HG02610 (cell line): ENCODE measurements at regions not wholly inside any gene's neighbourhood (a gene's known extent, or its start where the extent isn't known, plus 50 kb on each side); places are given as distances from the start of the nearest gene placed in this dataset.
"Not testable (repeated sequence)": the region's sequence is repeated elsewhere in the genome, so short reads cannot be mapped to it uniquely, and the experiment has no call there.

ENCODE experiments used
- ATAC-seq: cut with Tn5 transposase; IDR thresholded peaks from one replicate; pipeline ENCODE4 v1.9.1; 2021; ENCODE audit warnings: mild to moderate bottlenecking, moderate library complexity; ENCODE audit not compliant: unreplicated experiment

DNA sequence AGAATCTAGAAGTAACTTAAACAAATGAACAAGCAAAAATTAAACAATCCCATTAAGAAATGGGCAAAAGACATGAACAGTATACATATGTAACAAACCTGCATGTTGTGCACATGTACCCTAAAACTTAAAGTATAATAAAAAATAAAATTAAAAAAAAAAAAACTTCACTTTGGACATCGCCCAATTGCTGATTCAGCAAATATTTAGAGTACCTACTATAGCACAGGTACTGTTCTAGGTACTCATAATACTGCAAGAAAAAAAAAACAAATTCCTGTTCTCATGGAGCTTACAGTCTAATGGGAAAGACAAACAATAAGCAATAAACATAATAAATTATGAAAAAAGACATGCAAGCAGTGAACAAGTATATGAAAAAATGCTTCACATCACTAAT is 501.5 kb upstream of the HS3ST5 start:
- no peak for ATAC-seq

DNA sequence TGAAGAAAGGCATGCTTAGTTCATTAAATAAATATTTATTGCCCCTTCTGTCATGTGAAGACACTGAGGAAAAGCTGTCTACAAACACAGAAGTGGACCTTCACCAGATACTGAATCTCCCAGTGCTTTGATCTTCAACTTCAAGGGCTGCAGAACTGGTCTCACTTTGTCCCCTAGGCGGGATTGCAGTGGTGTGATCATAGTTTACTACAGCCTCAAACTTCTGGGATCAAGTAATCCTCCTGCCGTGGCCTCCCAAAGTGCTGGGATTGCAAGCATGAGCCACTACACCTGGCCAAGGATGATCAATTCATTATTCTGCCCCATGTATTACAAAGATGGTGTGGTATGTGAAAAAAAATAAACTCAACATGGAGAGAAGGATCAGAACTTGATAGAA is 496.2 kb upstream of the HS3ST5 start:
- ATAC-seq: no peak

DNA sequence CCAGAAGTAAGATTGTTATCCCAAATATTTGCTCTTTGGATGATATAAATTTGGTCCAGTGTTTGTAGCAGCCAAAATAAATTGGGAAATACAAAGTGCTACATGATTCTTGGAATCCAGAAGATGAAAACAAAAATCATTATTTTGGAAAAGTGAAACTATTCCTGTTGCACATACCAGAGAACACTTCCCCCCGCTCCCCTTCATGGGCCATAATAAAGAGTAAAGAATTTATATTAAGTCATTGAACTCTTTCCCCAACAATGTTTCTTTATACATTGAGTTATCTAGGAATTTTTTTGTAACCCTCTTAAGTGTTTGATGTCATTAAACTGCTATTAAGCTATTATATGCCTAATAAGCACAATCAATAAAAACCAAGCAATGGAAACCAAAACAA is 490.4 kb upstream of the HS3ST5 start:
- ATAC-seq: no peak

DNA sequence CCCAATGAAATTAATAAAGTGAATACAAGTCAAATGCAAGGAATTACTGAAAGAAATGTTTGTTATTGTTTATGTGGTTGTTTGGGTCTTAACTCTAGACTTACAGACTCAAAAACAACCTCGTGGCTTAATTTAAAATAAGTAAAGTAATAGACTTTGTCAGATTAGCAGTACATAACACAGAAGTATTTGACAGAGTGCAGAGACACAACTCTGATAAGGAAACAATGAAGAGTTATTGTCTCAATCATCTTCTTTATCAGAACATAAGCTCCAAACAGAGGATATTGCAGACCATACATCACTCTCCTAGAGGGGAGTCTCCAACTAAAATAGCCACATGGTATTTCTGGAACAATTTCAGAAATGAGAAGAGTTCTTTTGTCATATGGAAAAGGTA is 487.7 kb upstream of the HS3ST5 start:
- ATAC-seq: no peak

DNA sequence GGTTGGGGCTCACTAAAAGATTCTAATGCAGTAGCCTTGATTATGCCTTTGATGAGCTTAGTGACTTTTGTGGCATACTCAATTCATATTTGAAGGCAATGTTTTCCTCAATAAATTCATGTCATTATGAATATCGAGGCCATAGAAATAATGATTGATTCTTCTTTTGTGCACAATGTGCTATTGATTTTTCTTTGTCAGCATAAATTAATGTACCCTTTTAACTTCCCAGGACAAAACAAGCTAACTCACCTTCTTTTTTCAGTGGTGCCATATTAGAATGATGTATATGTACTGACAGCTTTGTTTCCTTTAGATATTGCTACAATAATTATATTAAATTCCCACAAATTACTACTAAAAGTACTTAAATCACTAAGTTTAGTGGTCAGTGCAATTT is 484.3 kb upstream of the HS3ST5 start:
- no peak for ATAC-seq

DNA sequence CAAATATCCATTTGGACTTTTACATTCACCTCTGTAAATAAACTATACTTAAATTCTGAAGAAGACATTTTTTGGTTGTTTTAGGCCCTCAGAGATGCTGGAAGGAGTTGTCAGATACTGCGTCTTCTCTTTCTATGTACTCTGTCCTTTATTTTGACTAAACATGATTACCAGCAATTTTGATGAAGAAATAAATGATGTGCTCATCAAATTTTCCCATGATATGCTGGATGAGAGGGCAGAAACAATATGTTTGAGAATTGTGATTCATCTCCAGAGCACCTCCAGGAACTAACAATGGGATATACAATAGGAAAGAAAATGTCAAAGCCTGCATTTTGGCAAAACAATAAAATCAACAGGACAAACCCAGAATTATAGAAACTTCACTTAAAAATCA is 481.6 kb upstream of the HS3ST5 start:
- no peak for ATAC-seq

DNA sequence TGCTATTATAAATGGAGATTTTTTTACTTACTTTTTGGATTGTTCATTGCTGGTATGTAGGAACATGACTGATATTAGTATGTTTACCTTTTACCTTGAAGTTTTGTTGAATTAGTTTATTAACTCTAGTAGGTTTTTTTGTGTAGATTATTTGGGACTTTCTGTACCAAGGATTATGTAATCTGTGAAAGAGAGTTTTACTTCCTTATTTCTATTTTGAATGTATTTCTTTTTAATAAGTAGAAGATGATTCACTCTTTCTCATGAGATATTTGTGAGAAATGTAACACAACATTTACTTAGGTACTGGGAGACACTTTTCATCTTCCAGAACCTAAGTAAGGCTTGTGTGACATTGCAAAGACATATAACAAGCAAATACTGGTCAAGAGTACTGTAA is 473.9 kb upstream of the HS3ST5 start:
- ATAC-seq: no peak

DNA sequence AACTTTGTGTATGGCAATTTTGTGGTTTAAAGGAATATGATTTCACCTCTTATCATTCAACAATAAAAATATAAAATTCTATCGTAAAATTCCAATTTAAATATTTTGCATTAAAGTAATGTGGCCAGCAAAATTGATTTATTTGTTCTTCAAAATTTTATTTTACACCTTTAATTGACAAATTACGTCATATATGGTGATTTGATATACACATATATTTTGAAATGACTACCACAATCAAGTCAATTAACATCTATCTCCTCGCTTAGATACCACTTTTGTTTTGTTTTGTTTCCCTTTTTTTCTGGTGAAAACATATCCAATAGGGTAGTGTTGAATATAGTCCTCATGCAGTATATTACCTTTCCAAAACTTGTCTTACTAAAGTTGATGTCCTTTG is 467.6 kb upstream of the HS3ST5 start:
- no peak for ATAC-seq

DNA sequence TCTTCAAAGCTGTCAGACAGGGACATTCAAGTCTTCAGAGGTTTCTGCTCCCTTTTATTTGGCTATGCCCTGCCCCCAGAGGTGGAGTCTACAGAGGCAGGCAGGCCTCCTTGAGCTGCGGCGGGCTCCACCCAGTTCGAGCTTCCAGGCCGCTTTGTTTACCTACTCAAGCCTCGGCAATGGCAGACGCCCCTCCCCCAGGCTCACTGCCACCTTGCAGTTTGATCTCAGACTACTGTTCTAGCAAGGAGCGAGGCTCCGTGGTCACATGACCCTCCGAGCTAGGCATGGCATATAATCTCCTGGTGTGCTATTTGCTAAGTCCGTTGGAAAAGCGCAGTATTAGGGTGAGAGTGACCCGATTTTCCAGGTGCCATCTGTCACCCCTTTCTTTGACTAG is 462.6 kb upstream of the HS3ST5 start:
- ATAC-seq: not testable (repeated sequence)

DNA sequence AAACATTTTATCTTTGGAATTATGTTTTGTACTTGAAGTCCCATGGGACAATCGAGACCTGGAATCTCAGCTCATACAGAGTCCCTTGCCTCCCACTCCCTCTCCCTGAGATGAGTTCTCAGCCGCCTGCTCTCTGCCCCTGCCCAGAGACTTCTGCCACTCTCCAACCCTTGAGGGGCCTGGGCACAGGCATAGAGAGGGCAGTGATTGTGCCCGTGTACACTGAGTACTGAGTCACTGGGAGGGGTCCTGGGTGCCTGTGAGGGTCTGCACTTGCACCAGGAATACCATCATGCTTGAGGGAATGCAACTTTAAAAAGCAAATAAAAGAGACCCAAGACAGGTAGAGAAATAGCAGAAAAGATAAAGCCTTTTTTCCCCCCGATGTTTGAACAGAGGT is 453.8 kb upstream of the HS3ST5 start:
- ATAC-seq: no peak

DNA sequence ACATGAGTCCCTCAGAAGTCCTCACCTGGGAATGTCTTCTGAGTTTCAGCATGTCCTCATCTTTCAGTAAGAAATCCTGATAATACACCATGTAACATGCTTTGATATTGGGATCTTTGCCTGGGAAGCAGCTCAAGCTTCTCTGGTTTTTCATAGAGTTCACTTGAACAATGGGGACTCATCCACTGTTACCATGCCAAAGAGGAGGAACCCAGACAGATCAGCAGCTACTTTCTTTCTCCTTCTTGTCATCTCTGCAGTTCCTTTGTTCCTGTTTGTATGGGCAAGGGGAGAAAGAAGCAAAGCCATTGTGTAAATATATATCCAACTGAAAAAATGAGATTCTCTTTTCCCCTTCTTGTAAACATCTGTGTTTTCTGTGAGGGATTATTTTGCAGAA is 450.6 kb upstream of the HS3ST5 start:
- no peak for ATAC-seq

DNA sequence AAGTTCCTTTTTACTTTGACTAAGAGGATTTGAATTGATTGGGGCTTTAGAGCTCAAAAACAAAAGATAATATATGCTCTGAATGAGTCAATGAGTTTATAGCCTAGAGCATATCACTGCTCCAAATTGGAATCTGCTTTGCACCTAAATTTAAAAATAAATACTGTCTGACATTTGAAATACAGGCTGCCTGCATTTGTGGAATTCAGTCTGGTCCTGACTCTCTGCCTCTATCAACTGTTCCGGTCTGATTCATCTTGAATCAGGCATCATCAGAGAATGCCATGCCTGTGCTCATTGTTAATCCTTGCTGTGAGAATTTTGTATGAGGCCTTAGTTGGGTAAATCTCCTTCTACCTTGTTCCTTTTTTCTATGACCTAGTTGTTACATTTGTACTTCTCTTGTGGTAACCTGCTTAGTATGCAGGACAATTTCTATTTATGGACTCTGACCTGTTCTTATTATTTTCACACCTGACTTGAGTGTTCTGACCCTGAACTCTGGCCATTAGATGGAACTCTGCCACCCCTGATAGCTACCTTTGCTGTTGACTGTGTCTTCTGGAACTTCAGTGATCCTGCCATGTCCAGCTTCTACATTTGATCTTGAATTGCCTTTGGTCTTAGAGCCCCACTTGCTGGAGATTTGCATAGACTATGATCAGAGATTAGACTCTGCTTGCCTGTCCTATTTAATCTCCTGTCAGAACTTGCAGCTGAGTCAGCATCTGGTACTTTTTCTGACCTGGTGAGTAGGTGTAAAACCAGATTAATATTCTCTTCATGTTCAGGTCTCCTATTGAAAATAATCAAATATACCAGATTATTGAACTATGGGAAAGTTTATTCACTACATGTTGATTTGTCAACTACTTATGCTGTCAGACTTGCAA is 442.7 kb upstream of the HS3ST5 start:
- ATAC-seq: peak; percentile 64

DNA sequence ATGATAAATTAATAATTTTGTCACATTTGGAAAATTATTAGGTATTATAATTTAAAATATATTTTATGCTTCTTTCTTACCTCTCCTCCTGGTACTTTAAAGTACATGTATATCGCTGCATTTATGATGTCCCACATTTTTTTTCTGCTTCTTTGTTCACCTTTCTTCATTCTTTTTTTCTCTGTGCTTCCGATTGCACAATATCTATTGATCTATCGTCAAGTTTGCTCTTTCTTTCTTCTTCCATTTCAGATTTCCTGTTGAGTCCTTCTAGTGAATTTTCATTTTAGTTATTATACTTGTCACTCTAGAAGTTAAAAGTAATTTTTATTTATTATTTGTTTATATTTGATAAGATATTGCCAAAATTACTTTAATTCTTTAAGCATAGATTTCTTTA is 441.0 kb upstream of the HS3ST5 start:
- ATAC-seq: no peak

DNA sequence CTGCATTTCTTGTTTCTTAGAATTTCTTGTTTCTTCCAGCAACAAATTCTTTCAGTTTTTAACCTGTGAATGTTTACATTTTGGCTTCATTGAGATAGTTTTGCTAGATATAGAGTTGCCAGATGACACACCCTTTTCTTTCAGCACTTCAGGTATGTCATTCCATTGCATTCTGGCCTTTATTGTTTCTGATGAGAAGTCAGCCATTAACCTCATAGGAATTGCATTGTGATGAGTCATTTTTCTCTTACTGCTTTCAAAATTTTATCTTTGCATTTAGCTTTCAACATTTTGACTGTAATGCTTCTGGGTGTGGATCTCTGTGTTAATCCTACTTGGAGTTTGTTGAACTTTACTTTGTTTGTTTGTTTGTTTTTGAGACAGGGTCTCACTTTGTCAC is 440.3 kb upstream of the HS3ST5 start:
- no peak for ATAC-seq

DNA sequence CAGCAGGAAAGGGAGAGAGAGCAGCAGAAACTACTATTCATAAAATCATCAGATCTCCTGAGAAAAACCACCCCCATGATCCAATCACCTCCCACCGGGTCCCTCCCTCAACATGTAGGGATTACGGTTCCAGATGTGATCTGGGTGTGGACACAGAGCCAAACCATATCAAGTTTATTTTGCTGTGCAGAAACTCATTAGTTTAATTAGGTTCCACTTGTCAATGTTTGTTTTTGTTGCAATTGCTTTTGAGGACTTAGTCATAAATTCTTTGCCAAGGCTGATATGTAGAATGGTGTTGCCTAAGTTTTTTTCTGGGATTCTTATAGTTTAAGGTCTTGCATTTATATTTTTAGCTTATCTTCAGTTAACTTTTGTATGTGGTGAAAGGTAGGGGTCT is 422.0 kb upstream of the HS3ST5 start:
- ATAC-seq: no peak

DNA sequence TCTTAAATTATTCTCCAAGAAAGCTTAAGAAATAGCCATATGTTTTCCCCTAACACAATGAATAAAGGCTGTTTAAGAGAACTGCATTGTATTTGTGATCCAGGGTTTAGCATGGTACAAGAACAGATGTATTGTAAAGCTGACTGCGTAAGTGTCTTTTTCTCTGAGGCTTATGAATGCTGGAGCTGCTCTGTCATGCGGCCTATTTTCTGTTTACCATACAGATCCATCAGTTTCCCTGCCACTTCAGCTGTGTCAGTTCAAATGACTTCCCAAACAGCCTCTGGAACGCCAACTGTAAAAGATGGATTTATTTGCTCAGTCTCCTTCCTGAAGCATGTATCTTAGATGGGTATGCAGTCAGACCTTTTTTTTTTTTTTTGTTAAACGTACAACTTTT is 419.3 kb upstream of the HS3ST5 start:
- no peak for ATAC-seq

DNA sequence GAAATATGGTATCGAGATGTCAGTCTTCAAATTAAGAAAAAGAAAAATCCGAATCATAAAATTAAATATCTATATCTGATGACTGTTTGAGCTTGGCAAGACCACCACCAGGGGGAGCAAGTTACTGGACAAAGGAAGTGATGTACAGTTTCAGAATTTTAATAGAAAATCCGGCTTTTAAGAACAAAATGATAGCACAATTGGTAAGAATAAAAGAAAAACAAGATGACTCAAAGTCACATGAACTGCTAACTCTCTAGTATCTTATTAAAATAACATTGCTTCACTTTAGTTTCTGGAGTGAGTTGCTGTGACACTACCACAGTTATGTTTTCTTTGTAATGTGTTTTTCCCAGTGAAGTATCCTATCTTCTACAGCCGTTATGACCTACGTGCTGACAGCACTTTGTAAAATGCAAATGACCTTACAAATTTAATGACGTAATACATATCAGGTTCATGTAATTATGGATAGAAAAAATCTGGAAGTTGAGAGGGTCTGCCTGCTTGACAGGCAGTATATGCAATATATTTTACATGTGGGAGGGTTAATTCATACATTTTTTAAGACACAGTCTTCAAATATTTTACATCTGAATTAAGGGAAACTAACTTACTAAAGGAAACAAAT is 405.3 kb upstream of the HS3ST5 start:
- no peak for ATAC-seq

DNA sequence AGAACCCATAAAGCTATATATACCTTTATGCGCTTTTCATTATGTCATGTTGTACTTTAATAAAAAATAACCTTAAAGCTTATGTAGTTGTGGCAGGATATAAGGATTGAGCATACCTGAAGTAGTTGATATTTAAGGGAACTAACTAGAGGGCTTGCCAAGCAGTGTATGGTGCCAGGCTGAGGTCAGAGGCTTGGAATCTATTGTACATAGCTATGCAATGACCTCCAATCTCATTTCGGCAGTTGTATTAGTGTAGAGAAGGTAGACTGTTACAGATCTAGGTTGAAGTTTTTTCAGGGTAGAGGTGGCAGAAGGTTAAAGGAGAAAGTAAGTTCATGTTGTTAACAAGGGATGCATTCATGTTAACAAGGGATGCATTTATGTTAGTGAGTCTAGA is 397.7 kb upstream of the HS3ST5 start:
- ATAC-seq: no peak

DNA sequence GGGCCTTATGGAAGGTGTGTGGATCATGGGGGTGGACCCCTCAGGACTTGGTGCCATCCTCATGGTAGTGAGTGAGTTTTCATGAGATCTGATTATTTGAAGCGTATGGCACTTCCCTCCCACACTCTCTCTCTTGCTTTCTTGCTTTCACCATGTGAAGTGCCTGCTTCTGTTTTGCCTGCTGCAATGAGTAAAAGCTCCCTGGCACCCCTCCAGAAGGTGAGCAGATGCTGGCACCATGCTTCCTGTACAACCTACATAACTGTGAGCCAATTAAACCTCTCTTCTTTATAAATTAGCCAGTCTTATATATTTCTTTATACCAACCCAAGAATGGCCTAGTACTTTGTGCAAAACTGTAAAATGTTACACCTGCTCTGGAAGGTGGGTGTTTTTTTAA is 396.8 kb upstream of the HS3ST5 start:
- ATAC-seq: no peak

DNA sequence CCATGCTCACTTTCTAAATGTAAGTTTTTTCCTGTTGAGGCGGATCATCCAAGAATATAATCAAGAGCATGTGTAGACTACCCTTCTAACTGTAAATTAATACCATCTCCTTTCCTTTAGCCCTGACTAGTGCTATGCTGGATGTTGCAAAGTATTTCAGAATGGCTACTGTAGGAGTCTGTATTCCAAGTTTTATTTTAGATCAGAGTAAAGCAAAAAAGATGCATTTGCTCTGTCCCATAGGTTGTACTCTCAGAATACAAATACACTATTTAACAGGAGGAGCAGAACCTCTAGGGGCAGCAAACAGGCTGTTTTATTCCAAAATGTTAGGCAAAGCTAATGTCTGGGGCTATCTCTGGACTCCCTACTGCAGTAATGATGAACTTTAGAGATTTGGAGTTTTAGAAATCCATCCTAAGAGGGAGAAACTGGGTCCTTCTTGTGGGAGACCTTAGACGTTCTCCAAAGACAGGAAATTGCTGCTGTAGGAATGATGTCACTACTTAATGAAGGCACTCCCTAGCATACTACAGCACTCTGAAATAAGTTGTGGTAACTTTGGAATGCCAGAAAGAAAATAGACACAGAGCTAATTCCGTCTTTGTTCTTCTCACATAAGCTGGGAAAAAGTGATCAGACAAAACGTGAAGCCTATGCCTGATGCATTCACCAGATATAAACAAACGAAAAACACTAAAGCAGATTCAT is 392.4 kb upstream of the HS3ST5 start:
- no peak for ATAC-seq

DNA sequence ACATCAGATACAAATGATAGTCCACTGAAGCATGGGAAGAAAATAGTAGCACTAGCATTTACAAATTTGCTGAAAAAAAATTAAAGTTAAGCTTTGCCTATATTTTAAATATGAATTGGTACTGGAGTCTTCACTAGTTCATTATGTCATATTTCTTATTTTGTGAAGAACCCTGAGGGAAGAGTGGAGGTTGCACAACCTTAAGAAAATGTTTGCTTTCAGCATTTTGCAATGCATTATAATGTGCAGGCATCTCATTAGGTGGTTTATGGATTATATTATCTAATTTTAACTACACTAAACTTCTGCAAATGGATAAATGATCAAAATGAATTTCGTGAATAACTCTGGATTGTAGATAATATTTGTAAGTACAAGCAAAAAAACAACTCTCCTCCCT is 390.8 kb upstream of the HS3ST5 start:
- no peak for ATAC-seq

DNA sequence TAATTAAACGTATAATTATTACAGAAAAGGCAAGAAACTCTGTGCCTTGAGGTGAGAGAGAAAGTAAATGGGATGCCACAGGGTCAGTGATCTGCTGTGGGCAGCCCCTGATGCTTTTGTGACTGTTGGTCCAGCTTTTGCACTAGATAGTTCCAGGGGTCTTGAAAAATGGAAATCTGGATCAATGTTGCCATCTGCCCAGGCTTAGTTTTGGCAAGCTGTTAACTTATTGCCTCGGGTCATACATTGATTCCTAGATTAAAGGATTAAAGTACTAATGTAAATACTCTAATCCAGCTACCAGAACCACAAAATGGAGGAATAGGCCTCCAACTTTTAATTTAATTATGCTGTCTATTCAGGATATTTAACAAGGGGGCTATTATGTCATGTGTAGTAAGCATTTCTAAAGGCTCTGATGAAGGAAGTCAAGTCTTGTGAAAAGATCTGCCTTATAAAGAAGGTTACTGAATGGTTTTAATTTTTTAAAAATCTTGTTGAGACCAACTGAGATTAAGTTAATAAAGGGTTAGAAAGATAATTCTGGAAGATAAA is 376.0 kb upstream of the HS3ST5 start:
- no peak for ATAC-seq
